Uterus (tissue), 3 donors: ENCODE measurements at regions not wholly inside any gene's neighbourhood (a gene's known extent, or its start where the extent isn't known, plus 50 kb on each side); places are given as distances from the start of the nearest gene placed in this dataset.

Source experiments
- DNase-seq, 2 donors: peaks; one replicate each; pipeline ENCODE4 v3.0.0-alpha.2; 2019 to 2020
- H3K27ac ChIP-seq, 2 donors: fragments of 200-600 bp; sonication (generic); 1 replicate in 1 of 2; 2 replicates in 1 of 2; pipeline ENCODE4 v1.5.1; 2016 to 2018
- H3K27me3 ChIP-seq, 2 donors: fragments of 200-600 bp; sonication (generic); one replicate each; pipeline ENCODE4 v1.5.1; 2018 to 2019; ENCODE audit warnings: control low read depth in 1 of 2
- H3K36me3 ChIP-seq, 2 donors: fragments of 200-600 bp; sonication (generic); one replicate each; pipeline ENCODE4 v1.5.1; 2019; ENCODE audit warnings: control low read depth in 1 of 2
- H3K4me1 ChIP-seq, 2 donors: fragments of 200-600 bp; sonication (generic); one replicate each; pipeline ENCODE4 v1.5.1; 2018 to 2019; ENCODE audit warnings: control low read depth in 1 of 2
- H3K4me3 ChIP-seq, 2 donors: fragments of 200-600 bp; sonication (generic); 1 replicate in 1 of 2; 2 replicates in 1 of 2; pipeline ENCODE4 v1.5.1; 2018 to 2019; ENCODE audit warnings: mild to moderate bottlenecking in 1 of 2
- H3K9me3 ChIP-seq, 2 donors: fragments of 200-600 bp; sonication (generic); one replicate each; pipeline ENCODE4 v1.5.1; 2019; ENCODE audit warnings: control low read depth in 1 of 2
- CTCF ChIP-seq, 4 experiments: fragments of 200-600 bp in 2 of 4; fragments of 450-650 bp in 2 of 4; sonication (generic) in 2 of 4; IDR thresholded peaks; one replicate each; pipeline ENCODE4 v1.5.1; 2016 to 2019; ENCODE audit warnings: antibody characterized with exemption in 4 of 4, mild to moderate bottlenecking in 2 of 4, moderate library complexity in 1 of 4
- POLR2A ChIP-seq, 2 donors: fragments of 450-650 bp; IDR thresholded peaks; one replicate each; pipeline ENCODE4 v1.6.1; 2016; ENCODE audit warnings: antibody characterized with exemption in 2 of 2, mild to moderate bottlenecking in 1 of 2, moderate library complexity in 1 of 2
- intact Hi-C: fragments of 100-400 bp; cut with DNase I; formaldehyde crosslinking; loops from one replicate; pipeline ENCODE4 v1.15.1; 2023; ENCODE audit warnings: low total_unique reads
- donor health status: DM: yes; HTN: yes; CAD: no.

DNA sequence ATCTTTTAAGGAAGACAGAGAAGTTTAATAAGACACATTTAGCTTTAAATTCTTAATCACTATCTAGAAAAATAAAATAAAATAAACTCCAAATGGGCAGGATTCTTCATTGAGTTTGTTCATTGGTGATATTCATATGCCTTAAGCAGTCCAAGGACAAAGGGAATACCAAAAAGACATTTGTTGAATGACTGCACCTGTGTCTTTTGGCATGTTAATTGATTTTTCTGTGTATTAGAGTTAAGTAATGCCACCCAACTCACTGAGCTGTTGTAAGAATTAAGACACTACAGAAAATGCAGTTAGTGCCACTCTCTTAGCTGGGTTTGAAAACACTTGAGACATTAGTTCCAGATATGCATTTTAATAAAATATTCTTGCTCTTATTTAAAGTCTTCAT is 683.6 kb upstream of the ROBO1 start:
- Histone ChIP-seq H3K4me1 (no peaks in the 10 kb centered on the region), H3K9me3 (no peaks in the 10 kb centered on the region), H3K27ac (no peak overlapping the region), H3K4me3 (no peak overlapping the region), H3K27me3 (no peaks in the 10 kb centered on the region), H3K36me3 (no peaks in the 10 kb centered on the region)
- TF ChIP-seq POLR2A (IDR thresholded peaks at IDR 0.05) (no peak), CTCF (IDR thresholded peaks at IDR 0.05) (no peak)
- intact Hi-C loops: no loop called here
- no peak for DNase-seq

GRCh38 chr3:80445641-80446040 is 677.8 kb upstream of the ROBO1 start:
- no peak overlapping the region for H3K4me3 ChIP-seq
- no peaks in the 10 kb centered on the region for H3K36me3 ChIP-seq
- no peak overlapping the region for H3K27ac ChIP-seq
- H3K4me1 ChIP-seq: no peaks in the 10 kb centered on the region
- H3K27me3 ChIP-seq: no peaks in the 10 kb centered on the region
- no peaks in the 10 kb centered on the region for H3K9me3 ChIP-seq
- no peak for DNase-seq
- intact Hi-C loops: no loop called here
- TF ChIP-seq POLR2A (IDR thresholded peaks at IDR 0.05): no peak

DNA sequence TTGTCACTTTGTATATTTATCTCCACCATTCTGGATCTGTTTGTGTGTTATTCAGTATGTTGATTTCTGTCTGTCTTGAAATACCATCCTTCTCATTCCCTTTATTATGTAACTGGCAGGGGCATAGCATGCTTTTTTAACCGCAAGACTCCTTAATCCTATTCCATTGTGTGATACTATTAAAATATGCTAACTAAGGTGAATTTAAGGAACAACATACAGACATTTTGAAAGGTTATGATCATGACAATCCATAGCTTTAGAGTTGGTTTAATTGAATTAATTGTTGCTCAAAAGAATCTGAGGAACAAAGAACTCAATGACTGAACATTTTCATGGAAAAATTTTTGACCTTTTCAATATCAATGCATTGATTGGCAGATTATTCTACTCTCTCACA is 677.3 kb upstream of the ROBO1 start:
- H3K4me1 ChIP-seq: no peaks in the 10 kb centered on the region
- H3K27ac ChIP-seq: no peak overlapping the region
- no peak for DNase-seq
- no peak overlapping the region for H3K4me3 ChIP-seq
- H3K9me3 ChIP-seq: no peaks in the 10 kb centered on the region
- intact Hi-C loops: no loop called here
- TF ChIP-seq POLR2A (IDR thresholded peaks at IDR 0.05) (no peak), CTCF (IDR thresholded peaks at IDR 0.05) (no peak)
- no peaks in the 10 kb centered on the region for H3K27me3 ChIP-seq
- H3K36me3 ChIP-seq: no peaks in the 10 kb centered on the region

GRCh38 chr3:80439490-80439889 is 671.7 kb upstream of the ROBO1 start:
- Histone ChIP-seq H3K4me3 (no peak overlapping the region), H3K9me3 (no peaks in the 10 kb centered on the region)
- TF ChIP-seq CTCF (IDR thresholded peaks at IDR 0.05) (no peak), POLR2A (IDR thresholded peaks at IDR 0.05) (no peak)

DNA sequence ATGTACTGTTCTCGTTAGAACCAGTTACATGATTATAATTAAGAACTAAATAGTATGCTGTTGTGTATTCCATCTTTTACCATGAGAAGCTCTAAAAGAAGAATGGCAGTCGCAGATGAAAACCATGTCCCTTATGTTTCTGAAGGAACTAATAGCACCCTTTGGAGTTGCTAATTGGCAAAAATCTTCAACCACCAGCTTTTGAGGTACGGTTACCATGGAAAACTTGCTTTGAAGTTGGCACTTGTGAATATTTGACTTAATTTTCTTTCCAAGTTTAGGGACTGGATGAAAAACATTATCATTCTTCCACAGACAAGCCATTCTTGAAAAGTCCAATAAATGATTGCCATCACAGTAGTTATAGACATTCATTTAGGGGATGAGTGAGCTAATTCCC is 666.6 kb upstream of the ROBO1 start:
- no peak for DNase-seq
- H3K9me3 ChIP-seq: no peaks in the 10 kb centered on the region
- no peak overlapping the region for H3K27ac ChIP-seq
- intact Hi-C loops: no loop called here
- H3K27me3 ChIP-seq: no peaks in the 10 kb centered on the region
- TF ChIP-seq POLR2A (IDR thresholded peaks at IDR 0.05) (no peak), CTCF (IDR thresholded peaks at IDR 0.05) (no peak)
- no peak overlapping the region for H3K4me3 ChIP-seq
- peaks cover 0 to 3% of the 10 kb centered on the region in 2 donors for H3K36me3 ChIP-seq
- no peaks in the 10 kb centered on the region for H3K4me1 ChIP-seq

More at GRCh38 chr3:80439490-80439889, 671.7 kb upstream of the ROBO1 start:
- no peak for DNase-seq
- no peaks in the 10 kb centered on the region for H3K36me3 ChIP-seq
- intact Hi-C loops: no loop called here
- H3K27ac ChIP-seq: no peak overlapping the region
- no peaks in the 10 kb centered on the region for H3K4me1 ChIP-seq
- H3K27me3 ChIP-seq: no peaks in the 10 kb centered on the region

- Histone ChIP-seq H3K4me3 (no peak overlapping the region), H3K27me3 (no peaks in the 10 kb centered on the region), H3K36me3 (no peaks in the 10 kb centered on the region), H3K27ac (no peak overlapping the region), H3K9me3 (no peaks in the 10 kb centered on the region), H3K4me1 (no peaks in the 10 kb centered on the region)
- DNase-seq: no peak
- intact Hi-C loops: no loop called here
- TF ChIP-seq CTCF (IDR thresholded peaks at IDR 0.05): no peak
- TF ChIP-seq POLR2A (IDR thresholded peaks at IDR 0.05): no peak
Observed at GRCh38 chr3:80424951-80425350, 657.2 kb upstream of the ROBO1 start.
